ENCODE measurements at regions not wholly inside any gene's neighbourhood (a gene's known extent, or its start where the extent isn't known, plus 50 kb on each side); places are given as distances from the start of the nearest gene placed in this dataset.

DNA sequence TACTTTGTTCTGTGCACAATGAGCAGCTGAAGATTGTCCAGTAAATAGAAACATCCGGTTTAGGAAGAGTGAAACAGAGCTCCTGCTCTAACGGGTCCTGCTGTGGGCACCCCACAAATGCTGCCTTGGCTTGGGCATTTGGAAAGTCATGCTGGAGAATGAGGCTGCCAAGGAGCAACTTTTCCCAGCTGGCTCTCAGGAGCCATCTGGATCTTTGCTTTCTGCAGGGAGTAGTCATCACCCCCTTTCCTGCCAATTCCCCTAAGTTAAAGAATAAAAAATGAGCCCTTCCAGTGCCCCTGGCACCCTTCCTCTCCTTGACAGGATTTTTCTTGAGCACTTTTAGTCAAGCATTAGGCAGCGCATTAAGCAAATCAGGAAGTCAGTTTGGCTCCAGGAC, 90.0 kb downstream of the FAM43A start:
- H2BK120ac ChIP-seq (ENCODE audit: insufficient read depth, low read length, poor library complexity) = no peak overlapping the region
- no peak overlapping the region for H2AK5ac ChIP-seq (ENCODE audit: low read length)
- peaks cover 13 to 14% of the 10 kb centered on the region in 2 experiments for H3K4me1 ChIP-seq (ENCODE audit: control insufficient read depth in 1 of 2, insufficient read depth in 2 of 2, low read length in 2 of 2)
- H3K36me3 ChIP-seq (ENCODE audit: control insufficient read depth in 1 of 2, insufficient read depth in 2 of 2, low read length in 2 of 2) = no peaks in the 10 kb centered on the region
- no peak overlapping the region for H2BK5ac ChIP-seq (ENCODE audit: low read depth, low read length, poor library complexity)
- no peak overlapping the region for H3K4me2 ChIP-seq (ENCODE audit: low read length)
- H3K27ac ChIP-seq (ENCODE audit: low read depth, low read length) = no peak overlapping the region
- H3K27me3 ChIP-seq (ENCODE audit: insufficient read depth, low read length) = no peaks in the 10 kb centered on the region
- H3K9me3 ChIP-seq (ENCODE audit: insufficient read depth, low read depth, low read length) = no peaks in the 10 kb centered on the region
- no peaks in the 10 kb centered on the region for H3K79me1 ChIP-seq (ENCODE audit: low read length)
- no peak overlapping the region for H3K14ac ChIP-seq (ENCODE audit: low read length)
- H3K23ac ChIP-seq (ENCODE audit: low read length) = no peak overlapping the region
- H3K18ac ChIP-seq (ENCODE audit: low read length) = no peak overlapping the region
- H4K12ac ChIP-seq (ENCODE audit: low read depth, low read length) = no peak overlapping the region
- no peak overlapping the region for H2BK12ac ChIP-seq (ENCODE audit: low read length)
- H3K4me3 ChIP-seq (ENCODE audit: low read depth, low read length) = no peak overlapping the region
- no peak overlapping the region for H3K4ac ChIP-seq (ENCODE audit: low read depth, low read length)
- H4K8ac ChIP-seq (ENCODE audit: low read depth, low read length) = no peak overlapping the region
- no peak overlapping the region for H2AFZ ChIP-seq (ENCODE audit: insufficient read depth, low read length, poor library complexity)
- H3K79me2 ChIP-seq (ENCODE audit: control insufficient read depth, insufficient read depth, low read length, poor library complexity) = no peaks in the 10 kb centered on the region
- no CpG with 5 or more reads among the region's 3 CpGs for WGBS (ENCODE audit: extremely low coverage, insufficient coverage, insufficient read length)
- no peak for DNase-seq
- no peak overlapping the region for H4K91ac ChIP-seq (ENCODE audit: low read depth, low read length)
- no peak overlapping the region for H3K9ac ChIP-seq (ENCODE audit: low read length)

DNA sequence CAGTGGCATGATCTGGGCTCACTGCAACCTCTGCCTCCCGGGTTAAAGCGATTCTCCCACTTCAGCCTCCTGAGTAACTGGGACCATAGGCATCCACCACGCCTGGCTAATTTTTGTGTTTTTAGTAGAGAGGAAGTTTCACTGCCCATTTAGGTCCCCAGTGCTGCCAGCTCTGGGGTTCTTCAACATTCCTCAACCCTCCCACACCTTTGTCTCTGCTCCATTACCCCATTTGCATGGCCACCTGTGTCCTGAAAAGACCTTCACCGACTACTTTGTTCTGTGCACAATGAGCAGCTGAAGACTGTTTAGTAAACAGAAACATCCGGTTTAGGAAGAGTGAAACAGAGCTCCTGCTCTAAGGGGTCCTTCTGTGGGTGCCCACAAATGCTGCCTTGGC, 92.0 kb downstream of the FAM43A start:
- Histone ChIP-seq H3K27ac (ENCODE audit: low read depth, low read length) (no peak overlapping the region), H3K14ac (ENCODE audit: low read length) (no peak overlapping the region), H3K36me3 (ENCODE audit: control insufficient read depth in 1 of 2, insufficient read depth in 2 of 2, low read length in 2 of 2) (no peaks in the 10 kb centered on the region), H3K4me3 (ENCODE audit: low read depth, low read length) (no peak overlapping the region), H3K18ac (ENCODE audit: low read length) (no peak overlapping the region), H4K91ac (ENCODE audit: low read depth, low read length) (no peak overlapping the region), H2BK12ac (ENCODE audit: low read length) (no peak overlapping the region), H3K4ac (ENCODE audit: low read depth, low read length) (no peak overlapping the region), H4K8ac (ENCODE audit: low read depth, low read length) (no peak overlapping the region), H3K27me3 (ENCODE audit: insufficient read depth, low read length) (no peaks in the 10 kb centered on the region), H4K12ac (ENCODE audit: low read depth, low read length) (no peak overlapping the region), H3K79me2 (ENCODE audit: control insufficient read depth, insufficient read depth, low read length, poor library complexity) (no peaks in the 10 kb centered on the region), H3K4me1 (ENCODE audit: control insufficient read depth in 1 of 2, insufficient read depth in 2 of 2, low read length in 2 of 2) (peaks cover 8% of the 10 kb centered on the region in 2 experiments), H3K4me2 (ENCODE audit: low read length) (no peak overlapping the region), H3K9me3 (ENCODE audit: insufficient read depth, low read depth, low read length) (peaks cover 2% of the 10 kb centered on the region), H3K79me1 (ENCODE audit: low read length) (no peaks in the 10 kb centered on the region), H2AFZ (ENCODE audit: insufficient read depth, low read length, poor library complexity) (no peak overlapping the region), H2BK5ac (ENCODE audit: low read depth, low read length, poor library complexity) (no peak overlapping the region), H2AK5ac (ENCODE audit: low read length) (no peak overlapping the region), H3K23ac (ENCODE audit: low read length) (no peak overlapping the region), H3K9ac (ENCODE audit: low read length) (no peak overlapping the region), H2BK120ac (ENCODE audit: insufficient read depth, low read length, poor library complexity) (no peak overlapping the region)
- DNase-seq = no peak
- WGBS (ENCODE audit: extremely low coverage, insufficient coverage, insufficient read length) = no CpG with 5 or more reads among the region's 5 CpGs

DNA sequence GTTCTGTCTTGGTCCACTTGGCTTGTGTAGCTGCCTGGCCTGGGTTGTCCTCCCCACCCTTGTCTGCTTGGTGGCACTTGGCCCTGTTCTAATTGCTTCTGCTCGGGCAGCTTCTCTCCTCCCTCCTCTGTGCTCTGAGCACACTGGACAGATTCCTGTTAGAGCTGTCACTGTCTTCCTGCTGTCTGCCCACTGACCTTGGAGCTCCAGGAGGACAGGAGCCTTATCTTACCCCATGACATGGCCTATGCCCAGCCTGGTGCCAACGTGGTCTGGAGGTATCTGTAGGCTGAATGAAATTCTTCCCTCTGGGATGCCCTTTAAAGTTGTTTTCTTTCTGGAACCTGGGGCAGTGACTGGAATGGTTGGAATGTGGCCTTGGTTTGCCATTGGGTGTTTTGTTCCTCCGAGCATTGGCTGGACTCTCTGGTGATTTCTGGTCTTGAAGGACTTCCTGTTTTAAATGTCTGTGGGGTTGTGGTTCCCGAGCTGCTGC, 94.1 kb downstream of the FAM43A start:
- Histone ChIP-seq H3K79me1 (ENCODE audit: low read length) (no peaks in the 10 kb centered on the region), H3K23ac (ENCODE audit: low read length) (no peak overlapping the region), H4K8ac (ENCODE audit: low read depth, low read length) (no peak overlapping the region), H4K91ac (ENCODE audit: low read depth, low read length) (no peak overlapping the region), H3K79me2 (ENCODE audit: control insufficient read depth, insufficient read depth, low read length, poor library complexity) (no peaks in the 10 kb centered on the region), H2BK12ac (ENCODE audit: low read length) (no peak overlapping the region), H2AK5ac (ENCODE audit: low read length) (no peak overlapping the region), H3K9me3 (ENCODE audit: insufficient read depth, low read depth, low read length) (peaks cover 3% of the 10 kb centered on the region), H3K27me3 (ENCODE audit: insufficient read depth, low read length) (no peaks in the 10 kb centered on the region), H3K4me1 (ENCODE audit: control insufficient read depth in 1 of 2, insufficient read depth in 2 of 2, low read length in 2 of 2) (peaks cover 8% of the 10 kb centered on the region in 2 experiments), H2BK120ac (ENCODE audit: insufficient read depth, low read length, poor library complexity) (no peak overlapping the region), H3K18ac (ENCODE audit: low read length) (no peak overlapping the region), H2BK5ac (ENCODE audit: low read depth, low read length, poor library complexity) (no peak overlapping the region), H3K4me3 (ENCODE audit: low read depth, low read length) (no peak overlapping the region), H2AFZ (ENCODE audit: insufficient read depth, low read length, poor library complexity) (no peak overlapping the region), H3K27ac (ENCODE audit: low read depth, low read length) (no peak overlapping the region), H3K4me2 (ENCODE audit: low read length) (no peak overlapping the region), H3K36me3 (ENCODE audit: control insufficient read depth in 1 of 2, insufficient read depth in 2 of 2, low read length in 2 of 2) (no peaks in the 10 kb centered on the region), H4K12ac (ENCODE audit: low read depth, low read length) (no peak overlapping the region), H3K4ac (ENCODE audit: low read depth, low read length) (no peak overlapping the region), H3K9ac (ENCODE audit: low read length) (no peak overlapping the region), H3K14ac (ENCODE audit: low read length) (no peak overlapping the region)
- no CpG with 5 or more reads among the region's 4 CpGs for WGBS (ENCODE audit: extremely low coverage, insufficient coverage, insufficient read length)
- no peak for DNase-seq

DNA sequence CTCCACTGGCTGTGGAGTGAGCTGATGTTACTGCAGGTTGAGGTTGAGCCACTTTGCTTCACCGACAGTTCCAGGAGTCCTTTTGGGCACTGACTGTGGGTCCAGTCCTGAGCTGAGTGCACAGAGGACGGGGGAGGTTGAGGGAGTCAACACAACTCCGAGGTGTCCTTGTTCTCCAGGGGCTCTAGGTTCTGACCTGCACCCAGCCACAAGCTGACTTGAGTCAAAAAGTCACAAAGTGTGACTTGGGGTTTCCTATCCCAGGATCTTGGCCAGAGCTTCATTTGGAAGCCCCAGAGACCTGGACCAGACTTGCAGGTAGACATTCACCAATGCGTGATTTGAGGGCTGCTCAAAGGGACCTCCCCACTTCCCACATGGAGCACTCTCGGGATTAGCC, 95.0 kb downstream of the FAM43A start:
- Histone ChIP-seq H3K4me1 (ENCODE audit: control insufficient read depth in 1 of 2, insufficient read depth in 2 of 2, low read length in 2 of 2) (peaks cover 8% of the 10 kb centered on the region in 2 experiments), H3K36me3 (ENCODE audit: control insufficient read depth in 1 of 2, insufficient read depth in 2 of 2, low read length in 2 of 2) (no peaks in the 10 kb centered on the region), H4K91ac (ENCODE audit: low read depth, low read length) (no peak overlapping the region), H3K23ac (ENCODE audit: low read length) (no peak overlapping the region), H3K9me3 (ENCODE audit: insufficient read depth, low read depth, low read length) (peaks cover 3% of the 10 kb centered on the region), H3K14ac (ENCODE audit: low read length) (no peak overlapping the region), H2BK12ac (ENCODE audit: low read length) (no peak overlapping the region), H2BK5ac (ENCODE audit: low read depth, low read length, poor library complexity) (no peak overlapping the region), H3K4me2 (ENCODE audit: low read length) (no peak overlapping the region), H3K27me3 (ENCODE audit: insufficient read depth, low read length) (no peaks in the 10 kb centered on the region), H2BK120ac (ENCODE audit: insufficient read depth, low read length, poor library complexity) (no peak overlapping the region), H3K79me1 (ENCODE audit: low read length) (no peaks in the 10 kb centered on the region), H4K12ac (ENCODE audit: low read depth, low read length) (no peak overlapping the region), H3K18ac (ENCODE audit: low read length) (no peak overlapping the region), H3K27ac (ENCODE audit: low read depth, low read length) (no peak overlapping the region), H3K4me3 (ENCODE audit: low read depth, low read length) (no peak overlapping the region), H3K79me2 (ENCODE audit: control insufficient read depth, insufficient read depth, low read length, poor library complexity) (no peaks in the 10 kb centered on the region), H3K4ac (ENCODE audit: low read depth, low read length) (no peak overlapping the region), H4K8ac (ENCODE audit: low read depth, low read length) (no peak overlapping the region), H2AK5ac (ENCODE audit: low read length) (no peak overlapping the region), H2AFZ (ENCODE audit: insufficient read depth, low read length, poor library complexity) (no peak overlapping the region), H3K9ac (ENCODE audit: low read length) (no peak overlapping the region)
- no peak for DNase-seq
- no CpG with 5 or more reads among the region's 5 CpGs for WGBS (ENCODE audit: extremely low coverage, insufficient coverage, insufficient read length)
